HG03558 (cell line): ENCODE measurements at regions not wholly inside any gene's neighbourhood (a gene's known extent, or its start where the extent isn't known, plus 50 kb on each side); places are given as distances from the start of the nearest gene placed in this dataset.
"Not testable (repeated sequence)": the region's sequence is repeated elsewhere in the genome, so short reads cannot be mapped to it uniquely, and the experiment has no call there.

Experiments used
- ATAC-seq: cut with Tn5 transposase; IDR thresholded peaks from one replicate; pipeline ENCODE4 v1.9.1; 2021; ENCODE audit warnings: moderate number of reproducible peaks; ENCODE audit not compliant: unreplicated experiment; ENCODE audit errors: extremely low read depth

DNA sequence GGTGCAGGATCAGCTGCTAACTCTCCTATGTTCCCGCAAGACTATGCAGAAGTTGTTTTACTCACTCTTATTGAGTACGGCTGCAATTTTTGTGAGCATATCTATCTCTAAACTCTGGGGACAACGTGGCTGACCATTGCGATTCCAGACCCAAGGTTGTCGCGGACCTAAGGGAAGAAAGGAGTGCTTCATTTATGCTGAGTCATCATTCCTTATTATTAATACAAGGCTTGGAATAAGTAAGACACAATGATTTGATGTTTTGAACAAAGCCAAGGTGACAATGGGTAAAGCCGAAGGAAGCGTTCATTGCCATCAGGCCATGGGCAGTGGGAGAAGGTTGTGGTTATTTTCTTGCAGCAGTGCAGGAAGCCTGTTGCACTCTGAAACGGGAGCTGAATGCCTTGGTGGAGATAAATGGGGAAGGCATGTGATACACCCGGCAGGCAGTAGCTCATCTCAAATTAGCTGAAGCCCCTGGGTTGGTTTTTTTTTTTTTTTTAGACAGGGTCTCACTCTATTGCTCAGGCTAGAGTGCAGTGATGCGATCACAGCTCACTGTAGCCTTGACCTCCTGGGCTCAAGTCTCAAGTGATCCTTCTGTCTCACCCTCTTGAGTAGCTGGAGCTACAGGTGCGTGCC, 605.7 kb downstream of the TYW1 start:
- ATAC-seq = no peak

DNA sequence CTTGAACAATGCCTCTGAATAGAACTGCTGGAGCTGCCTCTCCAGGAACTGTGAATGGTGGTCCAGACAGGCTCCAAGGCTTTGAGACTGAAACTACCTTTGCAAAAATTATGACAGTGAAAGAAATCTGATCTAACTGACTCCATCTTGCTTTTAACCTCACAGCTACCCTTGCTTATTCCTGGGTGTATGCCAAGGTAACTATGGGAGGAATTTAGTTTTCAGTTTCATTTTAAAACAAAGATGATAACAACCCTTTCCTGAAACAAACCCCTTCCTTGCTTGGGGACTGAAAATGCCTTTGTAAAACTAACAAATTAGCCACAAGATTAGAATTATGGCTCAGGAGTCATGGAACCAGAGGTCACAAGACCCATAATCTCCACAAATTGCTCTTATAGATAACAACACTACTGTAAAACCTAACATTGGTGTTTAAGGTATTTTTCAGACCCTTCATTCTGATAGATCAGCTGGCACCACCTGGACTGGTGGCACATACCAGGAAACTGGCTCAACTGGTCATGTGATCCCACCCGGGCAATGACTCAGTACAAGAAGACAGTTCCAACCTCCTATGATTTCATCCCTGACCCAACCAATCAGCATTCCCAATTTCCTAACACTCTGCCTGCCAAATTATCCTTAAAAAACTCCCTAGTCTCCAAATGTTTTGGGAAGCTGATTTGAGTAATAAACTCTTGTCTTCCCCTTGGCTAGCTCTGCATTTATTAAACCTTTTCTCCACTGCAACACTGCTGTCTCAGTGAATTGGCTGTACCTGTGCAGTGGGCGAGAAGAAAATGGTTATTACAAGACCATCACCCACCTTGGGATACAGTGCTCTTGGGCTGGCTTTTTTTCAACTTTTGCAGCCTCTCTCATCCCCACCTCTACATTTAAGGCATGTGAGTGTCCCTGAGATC, 608.1 kb downstream of the TYW1 start:
- ATAC-seq = no peak

DNA sequence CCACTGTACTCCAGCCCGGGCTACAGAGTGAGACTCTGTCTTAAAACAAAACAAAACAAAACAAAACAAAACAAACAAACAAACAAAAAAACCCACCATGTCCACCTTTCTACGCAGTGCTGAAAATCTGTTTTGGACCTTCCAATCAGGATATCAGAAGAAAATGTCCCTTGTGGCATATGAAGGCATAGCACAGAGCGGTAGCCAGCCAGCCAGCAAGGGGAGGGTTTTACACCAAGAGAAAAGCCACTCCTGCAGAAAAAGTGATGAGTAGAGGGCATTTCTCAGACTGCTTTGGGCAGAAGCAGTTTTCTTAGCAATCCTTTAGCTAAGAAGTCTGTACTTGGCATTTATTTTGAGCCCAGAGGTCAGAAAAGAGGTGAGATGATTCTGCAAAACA, 612.2 kb downstream of the TYW1 start:
- ATAC-seq = no peak

DNA sequence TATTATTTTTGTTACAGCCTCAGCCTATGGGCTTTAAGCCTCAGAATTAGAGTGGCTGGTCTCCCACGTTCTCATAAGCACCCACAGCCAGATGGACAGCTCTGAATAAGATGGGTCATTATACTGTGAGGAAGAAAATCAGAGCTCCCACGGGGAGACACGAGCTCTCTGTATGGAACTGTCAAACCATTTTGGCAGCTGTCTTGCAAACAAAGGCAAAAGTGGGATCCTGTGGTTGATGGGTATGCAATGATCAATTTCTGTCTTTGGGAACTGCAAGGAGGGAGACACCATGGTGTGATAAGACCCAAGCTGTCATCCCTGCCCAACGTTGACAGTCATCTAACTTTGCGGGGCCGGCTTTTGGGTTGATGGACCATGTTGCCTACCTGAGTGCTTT, 614.3 kb downstream of the TYW1 start:
- no peak for ATAC-seq

DNA sequence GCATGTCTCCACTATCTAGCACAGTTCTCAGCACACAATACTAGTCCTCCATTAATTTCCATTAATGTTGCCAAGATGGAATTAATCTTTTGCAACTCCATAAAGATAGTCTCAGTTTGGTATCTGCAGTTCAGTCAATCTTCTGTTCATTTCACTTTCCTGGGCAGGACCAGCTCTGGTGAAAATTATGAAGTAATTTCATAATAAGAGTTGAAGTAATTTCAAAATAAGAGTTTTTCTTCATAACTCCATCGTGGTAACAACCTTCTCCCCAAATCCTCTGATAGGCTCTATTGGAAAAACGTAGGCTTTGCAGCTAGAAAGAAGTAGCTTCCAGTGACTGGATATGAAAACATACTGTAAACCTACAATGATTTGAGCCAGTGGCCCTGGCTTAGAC, 618.2 kb downstream of the TYW1 start:
- ATAC-seq = no peak

DNA sequence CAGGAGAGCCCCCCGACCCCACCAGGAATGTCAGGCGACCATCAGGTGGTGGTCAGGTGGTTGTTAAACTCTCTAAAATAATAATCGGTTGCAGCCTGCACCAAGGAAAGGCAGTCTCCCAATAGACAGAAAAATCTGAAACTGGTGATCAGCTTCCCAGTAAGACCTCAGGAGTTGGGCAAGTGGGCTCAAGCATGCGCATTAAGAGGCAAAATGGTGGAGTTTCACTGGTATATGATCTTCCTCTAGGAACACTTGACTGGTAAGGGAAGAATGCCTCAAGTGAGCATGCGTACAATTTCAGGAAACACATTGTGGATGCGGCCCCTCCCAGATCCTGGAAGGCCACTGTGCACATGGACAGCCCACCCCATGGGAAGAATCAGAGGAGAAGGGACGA, 619.9 kb downstream of the TYW1 start:
- ATAC-seq = no peak

DNA sequence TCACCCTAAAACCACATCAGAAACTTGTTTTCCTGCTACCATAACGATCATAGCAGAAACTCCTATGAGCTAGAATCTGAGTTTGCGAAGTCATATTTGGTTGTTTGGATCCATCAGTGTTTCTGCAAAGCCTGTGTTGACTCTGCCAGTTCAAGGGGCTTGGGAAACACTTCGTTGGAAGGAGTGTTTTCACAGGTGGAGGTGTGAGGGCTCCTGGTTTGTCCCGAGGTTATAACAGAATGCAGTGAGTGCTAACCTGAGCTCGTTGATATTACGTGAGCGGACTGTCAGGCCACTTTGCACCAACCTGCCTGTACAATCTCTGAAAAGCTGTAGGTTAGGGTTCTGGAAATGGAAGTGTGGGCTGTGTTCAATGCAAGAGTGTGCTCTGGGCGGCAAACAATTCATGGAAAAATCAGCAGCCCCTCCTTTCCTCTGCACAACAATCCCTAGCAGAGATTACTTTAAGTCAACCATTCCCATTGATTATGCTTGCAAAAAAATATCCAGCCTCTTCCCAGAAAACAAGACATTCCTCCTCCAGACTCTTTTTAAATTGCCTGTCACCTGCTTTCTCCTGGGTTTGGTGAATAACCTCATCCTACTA, 622.0 kb downstream of the TYW1 start:
- ATAC-seq = no peak

DNA sequence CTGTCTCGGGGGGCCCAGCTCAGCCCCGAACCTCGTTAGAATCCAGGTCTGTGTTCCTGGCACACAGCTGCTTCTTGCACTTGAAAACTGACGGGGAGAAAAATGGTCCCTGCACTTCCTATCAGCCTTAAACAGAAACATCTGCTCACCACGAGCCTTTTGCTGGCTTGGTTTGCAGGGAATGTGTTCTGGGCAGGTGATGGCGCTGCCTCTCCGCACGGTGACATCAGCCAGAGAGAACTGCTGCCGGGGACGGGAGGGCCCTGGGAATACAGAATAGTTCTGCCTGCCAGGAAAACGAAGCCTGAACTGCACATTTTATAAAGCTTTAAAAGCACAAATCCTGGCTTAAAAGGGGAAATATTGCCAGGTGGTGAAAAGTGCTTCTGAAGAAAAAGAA, 622.5 kb downstream of the TYW1 start:
- no peak for ATAC-seq

DNA sequence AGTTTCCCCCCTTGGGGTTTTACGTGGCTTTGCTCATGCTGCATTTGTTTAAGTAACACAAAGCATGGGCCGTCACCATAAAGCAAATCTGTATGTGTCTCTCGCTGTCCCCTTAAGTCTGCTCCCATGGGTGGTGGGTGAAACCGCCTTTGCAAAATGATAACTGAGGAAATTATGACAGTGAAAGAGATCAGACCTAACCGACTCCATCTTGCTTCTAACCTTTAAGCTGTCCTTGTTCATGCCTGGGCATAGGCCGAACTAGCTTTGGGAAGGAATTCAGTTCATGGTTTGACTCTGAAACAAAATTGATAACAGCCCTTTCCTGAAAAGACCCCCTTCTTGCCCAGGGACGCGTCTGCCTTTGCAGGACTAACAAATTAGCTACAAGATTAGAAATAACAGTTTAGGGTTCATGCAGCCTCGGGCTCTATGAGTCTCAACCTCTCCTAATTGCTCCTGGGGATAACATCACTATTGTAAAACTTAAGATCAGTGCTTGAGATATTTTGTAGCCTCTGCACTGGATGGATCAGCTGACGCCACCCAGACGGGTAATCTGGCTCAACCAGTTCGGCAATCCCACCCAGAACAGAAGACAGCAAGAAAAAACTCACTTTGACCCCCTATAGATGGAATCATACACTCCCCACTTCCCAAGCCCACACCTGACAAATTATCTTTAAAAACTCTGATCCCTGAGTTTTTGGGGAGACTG, 623.7 kb downstream of the TYW1 start:
- no peak for ATAC-seq

DNA sequence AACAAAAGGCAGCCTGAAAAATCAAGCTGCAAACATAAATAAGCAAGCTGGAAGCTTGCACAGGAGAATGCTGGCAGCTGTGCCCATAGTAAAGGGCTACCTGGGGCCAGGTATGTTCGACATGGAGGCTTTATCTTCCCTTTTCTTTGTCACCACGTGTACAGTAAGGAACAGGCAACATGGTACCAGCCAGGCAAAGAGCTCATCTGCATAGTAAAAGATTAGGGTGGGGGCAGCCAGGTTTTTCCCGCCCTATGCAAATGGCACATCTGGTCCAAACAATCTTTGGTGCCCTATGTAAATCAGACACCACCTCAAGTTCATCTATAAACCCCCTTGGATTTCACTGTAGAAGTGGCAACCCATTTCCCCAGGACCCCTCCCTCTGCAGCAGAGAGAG, 625.1 kb downstream of the TYW1 start:
- ATAC-seq = no peak

DNA sequence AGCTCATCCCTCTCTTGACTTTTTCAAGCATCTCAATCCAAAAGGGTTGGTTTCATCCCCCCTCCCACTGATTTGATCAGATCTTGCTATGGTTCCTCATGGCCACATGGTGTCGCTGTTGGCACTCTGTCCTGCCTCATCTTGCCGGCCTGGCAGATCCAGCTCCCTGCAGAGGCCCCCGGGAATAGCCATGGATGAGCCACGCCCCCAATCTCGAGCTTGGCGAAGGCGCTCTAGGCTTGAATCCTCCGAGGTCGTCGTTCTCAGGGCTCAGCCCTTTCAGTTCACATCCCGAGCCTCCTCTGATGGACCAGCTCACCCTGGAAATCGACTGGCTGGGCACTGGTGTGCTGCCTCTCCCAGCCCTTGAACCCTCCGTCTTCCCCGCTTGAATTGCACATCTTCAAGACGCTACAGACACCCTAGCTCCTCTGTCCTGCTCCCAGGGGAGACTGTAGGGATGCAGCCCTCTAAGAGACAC, 628.7 kb downstream of the TYW1 start:
- ATAC-seq = no peak

DNA sequence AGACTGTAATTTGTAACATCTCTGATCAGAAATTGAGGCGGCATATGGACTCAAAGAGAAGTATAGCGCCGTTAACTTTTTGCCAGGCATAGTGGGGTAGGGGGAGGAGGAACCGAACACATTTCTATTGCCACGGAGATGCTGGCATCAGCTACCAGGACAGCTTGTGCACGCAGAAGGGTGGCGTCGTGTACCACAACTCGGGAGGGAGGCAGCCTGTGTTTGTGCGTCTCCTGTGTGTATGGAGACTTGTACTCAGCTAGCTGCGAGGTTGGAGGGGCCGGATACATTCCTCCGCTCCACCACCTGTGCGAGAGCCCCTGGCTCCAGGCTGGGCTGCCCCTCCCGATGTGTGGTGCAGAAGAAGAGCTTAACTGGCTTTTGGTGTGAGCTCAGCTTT, 634.8 kb downstream of the TYW1 start:
- no peak for ATAC-seq

DNA sequence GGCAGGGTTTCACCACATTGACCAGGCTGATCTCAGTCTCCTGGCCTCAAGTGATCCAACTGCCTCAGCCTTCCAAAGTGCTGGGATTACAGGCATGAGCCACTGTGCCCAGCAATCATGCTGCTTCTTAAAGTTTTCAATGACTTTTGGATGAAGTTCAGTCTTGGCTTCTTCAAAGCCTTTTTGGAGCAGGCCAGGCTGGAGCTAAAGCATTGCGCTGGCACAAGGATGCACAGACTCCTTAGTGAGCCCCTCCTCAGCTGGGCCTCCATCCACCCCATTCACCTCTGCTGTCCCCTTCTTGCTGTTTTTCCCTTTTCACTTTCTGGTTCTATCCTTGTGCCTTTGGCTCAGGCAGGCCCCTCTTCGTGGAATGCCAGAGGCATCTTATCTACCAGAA, 638.6 kb downstream of the TYW1 start:
- no peak for ATAC-seq

DNA sequence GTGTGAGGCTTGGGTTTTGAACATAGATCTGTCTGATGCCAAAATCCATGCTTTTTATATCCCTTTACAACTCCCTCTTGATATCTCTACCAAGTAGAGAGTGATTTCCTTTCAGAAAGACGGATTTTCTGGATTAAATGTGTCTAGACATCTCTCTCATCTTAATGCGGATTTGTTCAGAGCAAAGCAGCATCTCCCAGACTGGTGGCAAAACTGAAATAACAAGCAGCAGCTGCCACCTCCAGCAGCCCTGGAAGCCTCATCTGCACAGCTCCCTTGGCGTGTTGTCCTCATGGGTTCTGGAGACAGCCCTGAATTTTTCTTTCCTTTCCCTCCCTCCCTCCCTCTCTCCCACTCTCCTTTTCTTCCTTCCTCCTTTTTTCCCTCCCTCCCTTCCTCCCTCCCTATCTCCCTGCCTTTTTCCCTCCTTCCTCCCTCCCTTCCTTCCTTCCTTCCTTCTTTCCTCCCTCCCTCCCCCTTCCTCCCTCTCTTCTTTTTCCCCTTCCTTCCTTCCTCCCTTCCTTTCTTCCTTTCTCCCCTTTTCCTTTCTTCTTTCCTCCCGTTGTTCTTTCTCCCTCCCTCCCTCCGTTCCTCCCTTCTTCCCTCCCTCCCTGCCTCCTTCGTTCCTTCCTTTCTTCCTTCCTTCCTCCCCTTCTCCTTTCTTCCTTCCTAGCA, 639.9 kb downstream of the TYW1 start:
- ATAC-seq = no peak

DNA sequence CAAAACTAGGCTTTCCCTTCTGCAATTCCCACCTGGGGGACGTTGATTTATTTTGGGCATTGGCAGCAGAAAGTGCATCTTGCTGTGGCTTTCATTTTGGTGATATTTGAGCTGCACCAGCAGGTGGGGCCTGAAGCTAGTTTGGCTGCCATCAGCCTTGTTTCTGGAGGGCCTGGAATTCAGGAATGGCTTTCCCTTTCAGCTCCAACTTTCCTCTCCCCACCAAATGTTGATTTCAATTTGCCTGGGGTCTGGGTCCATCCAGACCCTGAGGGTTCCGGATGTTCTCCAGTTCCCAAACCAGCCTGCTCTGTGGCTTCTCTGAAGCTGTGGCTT, 640.4 kb downstream of the TYW1 start:
- no peak for ATAC-seq

DNA sequence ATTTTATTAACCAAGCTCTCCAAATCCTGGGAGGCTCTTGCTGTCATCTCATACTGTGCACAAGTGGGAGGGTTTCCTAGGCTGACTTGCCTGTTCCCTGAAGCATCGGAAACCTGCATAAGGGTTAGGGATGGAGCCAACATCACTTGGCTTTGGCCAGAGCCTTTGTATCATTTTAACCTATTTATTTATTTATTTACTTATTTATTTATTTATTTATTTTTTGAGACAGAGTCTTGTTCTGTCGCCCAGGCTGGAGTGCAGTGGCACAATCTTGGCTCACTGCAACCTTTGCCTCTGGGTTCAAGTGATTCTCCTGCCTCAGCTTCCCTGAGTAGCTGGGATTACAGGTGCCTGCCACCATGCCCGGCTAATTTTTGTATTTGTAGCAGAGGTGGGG, 645.9 kb downstream of the TYW1 start:
- ATAC-seq = not testable (repeated sequence)

DNA sequence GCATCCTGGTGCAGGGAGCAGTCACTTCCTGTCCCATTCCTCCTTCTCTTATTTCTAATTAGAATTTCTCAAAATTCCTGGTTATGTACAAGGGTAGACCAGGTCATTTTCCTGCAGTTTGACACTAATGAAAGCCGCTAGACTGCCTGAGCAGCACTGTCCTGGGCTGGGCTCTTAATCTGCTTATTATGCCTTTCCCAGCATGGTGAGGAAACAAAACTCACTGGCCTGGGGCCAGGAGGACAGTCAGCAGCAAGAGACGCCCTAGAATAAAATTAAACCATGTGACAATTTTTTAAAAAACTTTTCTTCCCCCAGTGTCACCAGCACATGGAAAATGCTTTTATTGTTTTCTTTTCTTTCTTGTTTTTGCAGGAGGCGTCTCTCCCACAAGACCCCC, 647.5 kb downstream of the TYW1 start:
- ATAC-seq = no peak

DNA sequence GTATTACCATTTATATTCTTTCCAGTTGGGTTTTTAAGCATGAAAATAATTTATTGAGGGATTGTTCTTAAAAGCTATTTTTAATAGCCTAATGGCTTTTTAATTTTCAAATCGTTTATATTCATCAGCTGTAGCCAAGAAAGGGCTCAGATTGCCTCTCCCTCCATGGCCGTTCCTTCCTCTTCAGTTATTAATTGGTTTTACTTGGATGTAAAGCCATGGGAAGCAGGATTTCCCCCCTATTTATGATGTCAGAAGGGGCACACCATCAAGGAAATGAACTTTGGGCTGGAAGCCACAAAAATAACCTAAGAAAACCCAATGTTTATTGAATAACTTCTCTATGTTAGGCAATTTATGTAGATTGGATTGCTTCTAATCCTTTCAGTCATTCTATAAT, 656.3 kb downstream of the TYW1 start:
- ATAC-seq = no peak

DNA sequence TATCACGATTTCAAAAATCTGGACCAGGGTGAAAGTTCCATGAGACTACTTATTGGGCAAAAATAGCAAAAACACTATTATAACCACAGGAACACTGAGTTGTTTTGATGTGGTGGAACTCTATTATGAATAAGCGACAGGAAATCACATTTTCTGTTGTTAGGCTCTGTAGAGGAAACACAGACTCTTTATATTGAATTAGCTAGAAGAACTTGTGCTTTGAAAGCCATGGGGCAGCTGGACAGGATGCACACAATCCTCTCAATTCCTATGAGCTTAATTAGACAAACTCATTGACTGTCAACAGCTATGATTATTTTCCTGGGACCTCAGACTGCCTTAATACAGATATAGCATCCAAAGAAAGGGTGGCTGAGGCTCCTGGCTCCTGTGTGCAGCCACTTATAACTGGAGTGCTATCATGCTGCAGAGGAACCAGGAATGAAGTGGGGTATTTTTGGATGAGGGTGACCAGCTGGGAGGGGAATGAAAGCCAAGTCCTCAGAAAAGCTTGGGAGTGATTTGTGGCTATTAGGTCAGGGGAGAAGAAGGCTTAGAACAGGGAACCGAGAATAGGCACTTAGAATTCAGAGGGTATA, 657.3 kb downstream of the TYW1 start:
- ATAC-seq = no peak

DNA sequence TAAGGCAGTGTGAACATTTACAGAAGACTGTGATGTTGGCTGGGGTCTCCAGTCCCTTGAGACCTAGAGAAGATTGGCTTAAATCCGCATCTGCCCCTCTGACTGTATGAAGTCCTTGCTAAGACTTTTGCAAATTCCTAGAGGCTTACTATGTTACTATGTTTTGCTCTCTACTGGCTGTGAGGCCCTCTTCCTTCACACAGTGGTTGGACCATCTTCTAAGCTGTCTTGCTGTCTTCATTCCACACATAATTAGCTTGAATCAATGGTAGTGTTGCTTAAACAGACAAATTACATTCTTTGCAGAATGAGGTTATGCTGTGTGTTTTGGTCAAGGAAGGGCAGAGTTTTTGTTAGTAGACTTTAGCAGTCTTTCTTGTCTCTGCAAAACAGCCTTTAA, 658.0 kb downstream of the TYW1 start:
- no peak for ATAC-seq
